B cell (primary cell): ENCODE measurements at regions not wholly inside any gene's neighbourhood (a gene's known extent, or its start where the extent isn't known, plus 50 kb on each side); places are given as distances from the start of the nearest gene placed in this dataset.

ENCODE experiments used
- ATAC-seq: fragments of 200-7000 bp; cut with Tn5 transposase; one replicate; pipeline ENCODE4 v1.10.0; 2021; ENCODE audit warnings: low read depth, mild to moderate bottlenecking, moderate number of reproducible peaks, moderate library complexity
- CTCF ChIA-PET: fragments of 350-600 bp; sonication (Branson Sonifier 250); formaldehyde crosslinking; loops from one replicate; lab custom pipeline; 2021; ENCODE audit warnings: antibody characterized with exemption, inconsistent platforms; lab: Charles Lee
- POLR2A ChIA-PET: fragments of 350-600 bp; sonication (Branson Sonifier 250); formaldehyde crosslinking; loops from one replicate; lab custom pipeline; 2021; ENCODE audit warnings: antibody characterized with exemption; lab: Charles Lee
- DNase-seq: peaks from one replicate; pipeline ENCODE4 v3.0.0; 2013
- H2AFZ ChIP-seq: 2 replicates; pipeline ENCODE4 v1.6.1; 2012; ENCODE audit warnings: mild to moderate bottlenecking, low read depth, low read length; ENCODE audit not compliant: insufficient read depth, poor library complexity, severe bottlenecking
- H3K27ac ChIP-seq, 2 donors: 1 replicate in 1 of 2; 2 replicates in 1 of 2; pipeline ENCODE4 v1.5.1; 2012 to 2013; ENCODE audit warnings: low read length in 2 of 2, mild to moderate bottlenecking in 2 of 2, moderate library complexity in 1 of 2
- H3K27me3 ChIP-seq, 4 experiments: fragments of 200-600 bp in 1 of 4; sonication (generic) in 1 of 4; replicated peaks in 1 of 4; 1 replicate in 2 of 4; 2 replicates in 2 of 4; pipeline versions ENCODE4 v1.6.1 to v1.7.0; 2013 to 2016; ENCODE audit warnings: low read length in 3 of 4, mild to moderate bottlenecking in 2 of 4, mixed read lengths in 1 of 4, moderate library complexity in 1 of 4; ENCODE audit not compliant: insufficient read depth in 4 of 4, control insufficient read depth in 3 of 4; ENCODE audit errors: control extremely low read depth in 1 of 4
- H3K36me3 ChIP-seq, 2 experiments: replicated peaks in 1 of 2; 1 replicate in 1 of 2; 2 replicates in 1 of 2; pipeline versions ENCODE4 v1.6.1 to v1.7.1; 2013; ENCODE audit warnings: low read length in 1 of 2; ENCODE audit not compliant: insufficient read depth in 2 of 2, control insufficient read depth in 1 of 2; ENCODE audit errors: control extremely low read depth in 1 of 2, extremely low read depth in 1 of 2
- H3K4me1 ChIP-seq, 2 donors: fragments of 200-600 bp in 1 of 2; sonication (generic) in 1 of 2; 1 replicate in 1 of 2; 2 replicates in 1 of 2; pipeline versions ENCODE4 v1.5.1 to v1.6.1; 2013 to 2017; ENCODE audit warnings: low read length in 2 of 2; ENCODE audit not compliant: control insufficient read depth in 2 of 2, insufficient read depth in 2 of 2
- H3K4me2 ChIP-seq: replicated peaks from 2 replicates; pipeline ENCODE3; 2012; ENCODE audit warnings: mild to moderate bottlenecking, low read depth, low read length; ENCODE audit not compliant: poor library complexity, severe bottlenecking
- H3K4me3 ChIP-seq, 5 experiments: fragments of 200-600 bp in 1 of 5; sonication (generic) in 1 of 5; 1 replicate in 3 of 5; 2 replicates in 2 of 5; pipeline versions ENCODE4 v1.5.1 to v1.7.0; 2011 to 2016; ENCODE audit warnings: low read length in 4 of 5, mild to moderate bottlenecking in 4 of 5, low read depth in 2 of 5, control low read depth in 1 of 5, moderate library complexity in 1 of 5; ENCODE audit not compliant: insufficient read depth in 1 of 5; ENCODE audit errors: control extremely low read depth in 1 of 5, extremely low read depth in 1 of 5
- H3K79me2 ChIP-seq: fragments of 200-600 bp; sonication (generic); one replicate; pipeline ENCODE4 v1.6.0; 2016; ENCODE audit warnings: low read length; ENCODE audit not compliant: control insufficient read depth, insufficient read depth
- H3K9ac ChIP-seq: fragments of 200-600 bp; sonication (generic); 2 replicates; pipeline ENCODE4 v1.6.1; 2017; ENCODE audit warnings: mild to moderate bottlenecking, low read length, moderate library complexity
- H3K9me3 ChIP-seq, 3 donors: one replicate each; pipeline versions ENCODE4 v1.6.1 to v1.7.1; 2013; ENCODE audit warnings: low read length in 2 of 3; ENCODE audit not compliant: control insufficient read depth in 2 of 3, insufficient read depth in 1 of 3; ENCODE audit errors: control extremely low read depth in 1 of 3
- H4K20me1 ChIP-seq: 2 replicates; pipeline ENCODE4 v1.6.0; 2012; ENCODE audit warnings: mild to moderate bottlenecking, low read length; ENCODE audit not compliant: insufficient read depth, control insufficient read depth, poor library complexity, severe bottlenecking
- H3K27ac Mint-ChIP-seq: one replicate; pipeline ENCODE4 v1.8.0; 2021; ENCODE audit warnings: mixed read lengths
- H3K27me3 Mint-ChIP-seq: one replicate; pipeline ENCODE4 v1.8.0; 2021; ENCODE audit warnings: mixed read lengths
- H3K4me1 Mint-ChIP-seq: one replicate; pipeline ENCODE4 v1.8.0; 2021; ENCODE audit warnings: mixed read lengths
- H3K4me3 Mint-ChIP-seq: one replicate; pipeline ENCODE4 v1.8.0; 2021; ENCODE audit warnings: mixed read lengths
- H3K9me3 Mint-ChIP-seq: one replicate; pipeline ENCODE4 v1.8.0; 2022; ENCODE audit warnings: mixed read lengths; ENCODE audit not compliant: insufficient read depth
- CTCF ChIP-seq: fragments of 200-600 bp; IDR thresholded peaks from one replicate; pipeline ENCODE4 v1.8.0; 2022; ENCODE audit warnings: antibody characterized with exemption, mild to moderate bottlenecking
- EZH2 ChIP-seq: IDR thresholded peaks from 2 replicates; pipeline ENCODE4 v1.6.1; 2012; ENCODE audit warnings: borderline replicate concordance, low read depth, mild to moderate bottlenecking, moderate library complexity, low read length; ENCODE audit not compliant: insufficient read depth, poor library complexity, severe bottlenecking
- WGBS: methylation state at CpG from one replicate; pipeline ENCODE4 v1.1.5; 2013; ENCODE audit warnings: missing lambda C conversion rate; ENCODE audit not compliant: insufficient coverage; 5-methylcytosine and 5-hydroxymethylcytosine counted together
- intact Hi-C: fragments of 100-400 bp; cut with micrococcal nuclease; formaldehyde crosslinking; loops from one replicate; pipeline ENCODE4 v1.10.0; 2022

- Histone ChIP-seq H3K9ac (no peak overlapping the region), H3K36me3 (no peaks in the 10 kb centered on the region), H4K20me1 (no peaks in the 10 kb centered on the region), H3K4me2 (no peak overlapping the region), H2AFZ (no peak overlapping the region), H3K27me3 (no peaks in the 10 kb centered on the region), H3K79me2 (no peaks in the 10 kb centered on the region), H3K9me3 (peaks cover 0 to 2% (median 0%) of the 10 kb centered on the region in 3 donors), H3K27ac (no peak overlapping the region), H3K4me3 (no peak overlapping the region), H3K4me1 (no peaks in the 10 kb centered on the region)
- no peaks in the 10 kb centered on the region for H3K27me3 Mint-ChIP-seq
- no peak overlapping the region for H3K4me3 Mint-ChIP-seq
- TF ChIP-seq EZH2: no peak
- TF ChIP-seq CTCF: no peak
- H3K9me3 Mint-ChIP-seq: peaks cover 3% of the 10 kb centered on the region
- DNase-seq (no peak), ATAC-seq (no peak)
- ChIA-PET POLR2A (no interaction called here), CTCF (no interaction called here)
- H3K27ac Mint-ChIP-seq: no peak overlapping the region
- intact Hi-C loops: no loop called here
- WGBS: no CpG with 5 or more reads among the region's 1 CpG
- H3K4me1 Mint-ChIP-seq: no peaks in the 10 kb centered on the region
Measured at GRCh38 chr9:7639471-7639870, 160.1 kb downstream of the DMAC1 start.

DNA sequence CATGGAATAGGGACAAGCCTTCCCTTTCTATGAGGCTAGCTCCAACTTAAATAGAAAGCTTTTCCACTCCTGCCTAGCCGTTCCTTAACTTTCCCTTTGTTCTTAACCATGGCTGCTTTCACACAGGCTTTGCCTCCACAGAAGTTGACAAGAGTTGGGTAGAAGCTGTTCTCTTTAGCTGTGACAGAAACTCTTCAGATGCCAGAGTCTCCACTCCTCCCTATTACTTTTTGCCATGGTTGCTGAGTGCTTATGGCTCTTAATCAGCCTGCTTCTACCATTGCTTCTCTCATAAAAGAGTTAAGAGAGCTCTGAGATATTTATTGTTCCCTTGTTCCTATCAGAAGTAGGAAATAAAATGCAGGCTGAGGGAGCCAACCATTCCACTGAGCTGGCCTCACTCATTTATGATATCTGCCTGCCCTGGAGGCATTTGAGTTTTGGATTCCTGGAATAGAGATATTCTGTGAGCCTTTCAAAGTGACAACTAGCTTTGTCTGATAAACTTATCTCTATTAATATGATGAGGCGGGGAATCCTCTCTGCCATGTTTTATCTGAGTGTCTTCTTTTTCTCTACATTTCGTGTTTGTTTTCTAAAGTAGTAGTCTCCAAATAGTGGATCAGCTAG is 162.6 kb downstream of the DMAC1 start:
- CTCF ChIA-PET: no interaction called here
- no peak overlapping the region for H3K4me3 Mint-ChIP-seq
- H2AFZ ChIP-seq: no peak overlapping the region
- H3K4me3 ChIP-seq: no peak overlapping the region
- H3K79me2 ChIP-seq: no peaks in the 10 kb centered on the region
- H4K20me1 ChIP-seq: no peaks in the 10 kb centered on the region
- H3K9me3 Mint-ChIP-seq: no peaks in the 10 kb centered on the region
- no peaks in the 10 kb centered on the region for H3K9me3 ChIP-seq
- DNase-seq (no peak), ATAC-seq (no peak)
- no CpG with 5 or more reads among the region's 3 CpGs for WGBS
- no peak overlapping the region for H3K27ac ChIP-seq
- no peak overlapping the region for H3K27ac Mint-ChIP-seq
- H3K36me3 ChIP-seq: no peaks in the 10 kb centered on the region
- no peaks in the 10 kb centered on the region for H3K4me1 ChIP-seq
- H3K27me3 Mint-ChIP-seq: no peaks in the 10 kb centered on the region
- no peak for TF ChIP-seq CTCF
- no peak for TF ChIP-seq EZH2
- intact Hi-C loops: no loop called here
- no peaks in the 10 kb centered on the region for H3K4me1 Mint-ChIP-seq
- POLR2A ChIA-PET: no interaction called here
- H3K9ac ChIP-seq: no peak overlapping the region
- no peak overlapping the region for H3K4me2 ChIP-seq
- H3K27me3 ChIP-seq: no peaks in the 10 kb centered on the region
